ENCODE measurements at regions not wholly inside any gene's neighbourhood (a gene's known extent, or its start where the extent isn't known, plus 50 kb on each side); places are given as distances from the start of the nearest gene placed in this dataset.

DNA sequence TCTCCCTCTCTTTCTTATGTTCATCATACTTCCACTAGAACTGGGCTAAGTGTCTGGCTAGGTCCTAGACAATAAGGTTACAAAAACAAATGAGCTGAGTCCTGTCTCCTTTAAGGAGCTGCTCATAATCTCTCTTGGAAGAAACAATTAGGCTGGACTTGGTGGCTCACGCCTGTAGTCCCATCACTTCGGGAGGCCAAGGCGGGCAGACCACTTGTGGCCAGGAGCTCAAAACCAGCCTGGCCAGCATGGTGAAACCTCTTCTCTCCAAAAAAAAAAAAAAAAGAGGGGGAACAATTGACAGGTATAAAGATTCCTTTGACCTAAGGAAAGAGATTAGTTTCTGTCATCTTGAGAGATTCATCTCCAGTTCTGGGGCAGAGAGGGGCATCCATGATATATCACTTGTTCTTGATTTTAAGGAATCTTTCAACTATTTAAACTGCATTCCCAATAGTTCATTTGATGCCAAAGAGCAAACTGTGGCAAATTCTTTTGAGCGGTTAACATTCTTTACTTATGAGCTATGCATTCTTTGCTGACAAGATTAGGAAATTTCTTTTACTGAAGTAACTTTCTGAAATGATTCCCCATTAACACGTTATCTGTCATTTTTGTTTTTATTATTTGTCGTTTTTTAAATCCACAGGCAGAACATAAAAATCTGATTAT is 125.5 kb downstream of the C11orf87 start:
- H3K9me3 ChIP-seq, result no peaks in the 10 kb centered on the region
- H3K4me1 ChIP-seq, result peaks cover 0 to 5% (median 0%) of the 10 kb centered on the region in 4 donors
- no peaks in the 10 kb centered on the region for H3K27me3 ChIP-seq
- H3K4me3 ChIP-seq, result no peak overlapping the region
- no peaks in the 10 kb centered on the region for H3K36me3 ChIP-seq
- no peak for DNase-seq (ENCODE audit: extremely low spot score)
- intact Hi-C loops (cut with DNase I), result no loop called here
- TF ChIP-seq POLR2A (IDR thresholded peaks at IDR 0.05; ENCODE audit: low read depth) (no peak), POLR2AphosphoS5 (IDR thresholded peaks at IDR 0.05) (no peak), CTCF (IDR thresholded peaks at IDR 0.05) (no peak), EP300 (IDR thresholded peaks at IDR 0.05) (no peak)
- WGBS, result 67% methylated on average over 6 of the region's 6 CpGs
- H3K27ac ChIP-seq (replicated peaks in 1 of 4), result no peak overlapping the region

DNA sequence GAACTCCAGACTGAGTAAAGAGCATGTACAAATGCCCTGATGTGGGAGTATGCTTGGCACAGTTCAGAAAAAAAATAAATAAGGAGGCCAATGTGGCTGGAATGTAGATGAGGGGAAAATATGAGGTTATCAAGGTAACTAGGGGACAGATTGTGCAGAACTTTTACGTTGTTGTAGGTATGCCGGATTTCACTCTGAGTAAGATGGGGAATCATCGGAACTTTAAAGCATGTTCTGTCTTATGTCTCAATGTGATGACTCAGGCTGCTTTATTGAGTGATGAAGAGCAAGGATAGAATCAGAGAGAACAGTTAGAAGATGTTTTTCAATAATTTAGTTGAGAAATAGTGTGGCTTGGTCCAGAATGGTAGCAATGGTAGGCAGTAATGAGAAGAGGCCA is 130.4 kb downstream of the C11orf87 start:
- H3K27me3 ChIP-seq, result no peaks in the 10 kb centered on the region
- intact Hi-C loops (cut with DNase I), result no loop called here
- no peak overlapping the region for H3K4me3 ChIP-seq
- peaks cover 0 to 3% (median 0%) of the 10 kb centered on the region in 4 donors for H3K4me1 ChIP-seq
- no peak for DNase-seq (ENCODE audit: extremely low spot score)
- WGBS, result 95% methylated on average over 3 of the region's 3 CpGs
- H3K36me3 ChIP-seq, result no peaks in the 10 kb centered on the region
- no peak overlapping the region for H3K27ac ChIP-seq (replicated peaks in 1 of 4)
- no peaks in the 10 kb centered on the region for H3K9me3 ChIP-seq
- no peak for TF ChIP-seq POLR2A (IDR thresholded peaks at IDR 0.05; ENCODE audit: low read depth)
- TF ChIP-seq POLR2AphosphoS5 (IDR thresholded peaks at IDR 0.05), result no peak
- no peak for TF ChIP-seq EP300 (IDR thresholded peaks at IDR 0.05)
- no peak for TF ChIP-seq CTCF (IDR thresholded peaks at IDR 0.05)

- WGBS, result 81% methylated on average over 1 of the region's 1 CpG
- no peaks in the 10 kb centered on the region for H3K4me1 ChIP-seq
- no peak for DNase-seq (ENCODE audit: extremely low spot score)
- H3K27me3 ChIP-seq, result no peaks in the 10 kb centered on the region
- no peaks in the 10 kb centered on the region for H3K36me3 ChIP-seq
- peaks cover 0 to 6% (median 3%) of the 10 kb centered on the region in 4 donors for H3K9me3 ChIP-seq
- TF ChIP-seq EP300 (IDR thresholded peaks at IDR 0.05), result no peak
- no peak for TF ChIP-seq CTCF (IDR thresholded peaks at IDR 0.05)
- no peak for TF ChIP-seq POLR2A (IDR thresholded peaks at IDR 0.05; ENCODE audit: low read depth)
- no peak for TF ChIP-seq POLR2AphosphoS5 (IDR thresholded peaks at IDR 0.05)
- H3K27ac ChIP-seq (replicated peaks in 1 of 4), result no peak overlapping the region
- H3K4me3 ChIP-seq, result no peak overlapping the region
- intact Hi-C loops (cut with DNase I), result no loop called here
These were observed 131.3 kb downstream of the C11orf87 start for GRCh38 chr11:109553284-109553683.

GRCh38 chr11:109554951-109555350 is 133.0 kb downstream of the C11orf87 start:
- Histone ChIP-seq H3K4me1 (no peaks in the 10 kb centered on the region), H3K36me3 (no peaks in the 10 kb centered on the region), H3K9me3 (peaks cover 0 to 10% (median 5%) of the 10 kb centered on the region in 4 donors), H3K27me3 (no peaks in the 10 kb centered on the region), H3K27ac (replicated peaks in 1 of 4) (no peak overlapping the region), H3K4me3 (no peak overlapping the region)
- intact Hi-C loops (cut with DNase I), result no loop called here
- no peak for DNase-seq (ENCODE audit: extremely low spot score)
- TF ChIP-seq POLR2AphosphoS5 (IDR thresholded peaks at IDR 0.05) (no peak), EP300 (IDR thresholded peaks at IDR 0.05) (no peak), POLR2A (IDR thresholded peaks at IDR 0.05; ENCODE audit: low read depth) (no peak)

DNA sequence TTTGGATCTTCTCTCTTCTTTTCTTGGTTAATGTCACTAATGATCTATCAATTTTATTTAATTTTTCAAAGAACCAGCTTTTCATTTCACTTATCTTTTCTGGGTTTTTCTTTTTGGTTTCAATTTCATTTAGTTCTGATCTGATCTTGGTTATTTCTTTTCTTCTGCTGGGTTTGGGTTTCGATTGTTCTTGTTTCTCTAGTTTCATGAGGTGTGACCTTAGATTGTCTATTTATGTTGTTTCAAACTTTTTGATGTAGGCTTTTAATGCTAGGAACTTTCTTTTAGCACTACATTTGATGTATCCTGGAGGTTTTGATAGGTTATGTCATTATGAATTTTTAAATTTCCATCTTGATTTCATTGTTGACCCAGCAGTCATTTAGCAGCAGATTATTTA is 142.3 kb downstream of the C11orf87 start:
- DNase-seq (ENCODE audit: extremely low spot score), result no peak
- Histone ChIP-seq H3K27ac (replicated peaks in 1 of 4) (no peak overlapping the region), H3K36me3 (no peaks in the 10 kb centered on the region), H3K27me3 (no peaks in the 10 kb centered on the region), H3K4me3 (no peak overlapping the region), H3K4me1 (no peaks in the 10 kb centered on the region), H3K9me3 (peaks cover 0 to 4% (median 0%) of the 10 kb centered on the region in 4 donors)
- intact Hi-C loops (cut with DNase I), result no loop called here
- WGBS, result 86% methylated on average over 1 of the region's 1 CpG
- no peak for TF ChIP-seq POLR2A (IDR thresholded peaks at IDR 0.05; ENCODE audit: low read depth)
- no peak for TF ChIP-seq EP300 (IDR thresholded peaks at IDR 0.05)
- no peak for TF ChIP-seq POLR2AphosphoS5 (IDR thresholded peaks at IDR 0.05)
- no peak for TF ChIP-seq CTCF (IDR thresholded peaks at IDR 0.05)

All from esophagus muscularis mucosa (tissue), 4 donors.